PC-9 (cell line): ENCODE measurements at regions not wholly inside any gene's neighbourhood (a gene's known extent, or its start where the extent isn't known, plus 50 kb on each side); places are given as distances from the start of the nearest gene placed in this dataset.

Source experiments
- EZH2 ChIP-seq: fragments of 200-600 bp; sonication (generic); IDR thresholded peaks from 2 replicates; pipeline ENCODE4 v1.8.0; 2017; ENCODE audit warnings: antibody characterized with exemption, low read depth
- TF ChIP-seq, protein P1 (sequence below): fragments of 200-600 bp; sonication (generic); conservative IDR thresholded peaks from 2 replicates; pipeline ENCODE4 v1.6.1; 2017; ENCODE audit warnings: mixed run types, antibody characterized with exemption, mild to moderate bottlenecking, moderate library complexity

GRCh38 chr13:39862900-39863299, 207.4 kb downstream of the COG6 start:
- TF ChIP-seq EZH2 = no peak
- TF ChIP-seq, protein P1, sequence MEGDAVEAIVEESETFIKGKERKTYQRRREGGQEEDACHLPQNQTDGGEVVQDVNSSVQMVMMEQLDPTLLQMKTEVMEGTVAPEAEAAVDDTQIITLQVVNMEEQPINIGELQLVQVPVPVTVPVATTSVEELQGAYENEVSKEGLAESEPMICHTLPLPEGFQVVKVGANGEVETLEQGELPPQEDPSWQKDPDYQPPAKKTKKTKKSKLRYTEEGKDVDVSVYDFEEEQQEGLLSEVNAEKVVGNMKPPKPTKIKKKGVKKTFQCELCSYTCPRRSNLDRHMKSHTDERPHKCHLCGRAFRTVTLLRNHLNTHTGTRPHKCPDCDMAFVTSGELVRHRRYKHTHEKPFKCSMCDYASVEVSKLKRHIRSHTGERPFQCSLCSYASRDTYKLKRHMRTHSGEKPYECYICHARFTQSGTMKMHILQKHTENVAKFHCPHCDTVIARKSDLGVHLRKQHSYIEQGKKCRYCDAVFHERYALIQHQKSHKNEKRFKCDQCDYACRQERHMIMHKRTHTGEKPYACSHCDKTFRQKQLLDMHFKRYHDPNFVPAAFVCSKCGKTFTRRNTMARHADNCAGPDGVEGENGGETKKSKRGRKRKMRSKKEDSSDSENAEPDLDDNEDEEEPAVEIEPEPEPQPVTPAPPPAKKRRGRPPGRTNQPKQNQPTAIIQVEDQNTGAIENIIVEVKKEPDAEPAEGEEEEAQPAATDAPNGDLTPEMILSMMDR = no peak
